Epidermal melanocyte (primary cell): ENCODE measurements at regions not wholly inside any gene's neighbourhood (a gene's known extent, or its start where the extent isn't known, plus 50 kb on each side); places are given as distances from the start of the nearest gene placed in this dataset.
"Not testable (repeated sequence)": the region's sequence is repeated elsewhere in the genome, so short reads cannot be mapped to it uniquely, and the experiment has no call there.

Experiments
- DNase-seq: peaks from one replicate; pipeline ENCODE4 v3.0.0; 2011; ENCODE audit warnings: low spot score; ENCODE audit not compliant: insufficient read length

GRCh38 chr16:86225905-86226371, 284.4 kb upstream of the FOXF1 start:
- no peak for DNase-seq

- DNase-seq, result no peak
These were observed 283.3 kb upstream of the FOXF1 start for GRCh38 chr16:86227041-86227440.

GRCh38 chr16:86227801-86228200, 282.5 kb upstream of the FOXF1 start:
- no peak for DNase-seq

GRCh38 chr16:86228713-86229112, 281.6 kb upstream of the FOXF1 start:
- no peak for DNase-seq

GRCh38 chr16:86229283-86229682, 281.0 kb upstream of the FOXF1 start:
- no peak for DNase-seq

GRCh38 chr16:86229866-86230656, 280.3 kb upstream of the FOXF1 start:
- no peak for DNase-seq

- no peak for DNase-seq
These were observed 278.9 kb upstream of the FOXF1 start for GRCh38 chr16:86231321-86231995.

- DNase-seq, result no peak
These were observed 278.4 kb upstream of the FOXF1 start for GRCh38 chr16:86231996-86232350.

GRCh38 chr16:86232496-86232895, 277.8 kb upstream of the FOXF1 start:
- no peak for DNase-seq

GRCh38 chr16:86233506-86233905, 276.8 kb upstream of the FOXF1 start:
- DNase-seq, result not testable (repeated sequence)

GRCh38 chr16:86239381-86239780, 270.9 kb upstream of the FOXF1 start:
- DNase-seq, result no peak

- no peak for DNase-seq
These were observed 269.5 kb upstream of the FOXF1 start for GRCh38 chr16:86240716-86241363.

- no peak for DNase-seq
These were observed 268.6 kb upstream of the FOXF1 start for GRCh38 chr16:86241681-86242080.

GRCh38 chr16:86242244-86243122, 267.8 kb upstream of the FOXF1 start:
- DNase-seq, result no peak

- no peak for DNase-seq
These were observed 267.2 kb upstream of the FOXF1 start for GRCh38 chr16:86243123-86243473.

- DNase-seq, result no peak
These were observed 266.7 kb upstream of the FOXF1 start for GRCh38 chr16:86243571-86244154.

- DNase-seq, result no peak
These were observed 266.2 kb upstream of the FOXF1 start for GRCh38 chr16:86244158-86244557.

GRCh38 chr16:86244936-86245335, 265.4 kb upstream of the FOXF1 start:
- DNase-seq, result no peak

- DNase-seq, result no peak
These were observed 265.0 kb upstream of the FOXF1 start for GRCh38 chr16:86245351-86245750.

GRCh38 chr16:86245895-86246294, 264.4 kb upstream of the FOXF1 start:
- DNase-seq, result no peak

GRCh38 chr16:86248310-86248905, 261.9 kb upstream of the FOXF1 start:
- no peak for DNase-seq
